ENCODE measurements at regions not wholly inside any gene's neighbourhood (a gene's known extent, or its start where the extent isn't known, plus 50 kb on each side); places are given as distances from the start of the nearest gene placed in this dataset.

- no peak for TF ChIP-seq CTCF (IDR thresholded peaks at IDR 0.05; ENCODE audit: borderline replicate concordance)
- H3K4me3 ChIP-seq: no peak overlapping the region
These were observed 51.0 kb upstream of the COL13A1 start for GRCh38 chr10:69750725-69751124.

GRCh38 chr10:69751214-69751613 lies 50.5 kb upstream of the COL13A1 start:
- Histone ChIP-seq H3K9me3 (replicated peaks) (no peaks in the 10 kb centered on the region), H3K27me3 (ENCODE audit: low read depth) (peaks cover 14% of the 10 kb centered on the region), H3K36me3 (no peaks in the 10 kb centered on the region), H3K27ac (replicated peaks) (no peak overlapping the region), H3K4me1 (no peaks in the 10 kb centered on the region), H3K4me3 (no peak overlapping the region)
- intact Hi-C loops (cut with micrococcal nuclease): no loop called here
- DNase-seq: no peak
- TF ChIP-seq CTCF (IDR thresholded peaks at IDR 0.05; ENCODE audit: borderline replicate concordance): no peak

More at GRCh38 chr10:69750725-69751124, 51.0 kb upstream of the COL13A1 start:
- intact Hi-C loops (cut with micrococcal nuclease): no loop called here
- Histone ChIP-seq H3K4me1 (no peaks in the 10 kb centered on the region), H3K36me3 (no peaks in the 10 kb centered on the region), H3K27ac (replicated peaks) (no peak overlapping the region), H3K9me3 (replicated peaks) (no peaks in the 10 kb centered on the region), H3K27me3 (ENCODE audit: low read depth) (peaks cover 14% of the 10 kb centered on the region)
- DNase-seq: no peak
